NCI-H1092 (cell line): ENCODE measurements at regions not wholly inside any gene's neighbourhood (a gene's known extent, or its start where the extent isn't known, plus 50 kb on each side); places are given as distances from the start of the nearest gene placed in this dataset.

Experiments used
- DNase-seq: peaks from one replicate; lab custom pipeline; 2025; lab: John Stamatoyannopoulos, UW

DNA sequence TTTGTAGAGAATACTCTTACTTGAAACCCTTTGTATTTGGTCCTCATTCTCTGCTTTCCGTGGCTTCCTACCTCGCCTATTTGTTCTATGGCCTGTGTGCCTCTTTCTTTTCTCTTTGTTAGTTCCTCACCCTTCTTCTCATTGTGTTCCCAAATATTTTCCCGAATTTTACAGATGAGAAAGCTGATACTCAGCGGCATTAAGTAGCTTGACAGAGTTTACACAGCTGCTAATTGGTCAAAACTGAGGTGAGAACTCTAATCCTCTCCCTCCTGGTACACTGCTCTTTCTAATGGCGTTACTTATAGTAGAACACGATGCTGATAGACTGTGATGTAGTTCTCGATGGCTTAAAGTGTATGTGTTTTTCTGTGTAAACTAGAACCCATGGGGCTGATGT lies 80.7 kb upstream of the HDAC9 start:
- no peak for DNase-seq

DNA sequence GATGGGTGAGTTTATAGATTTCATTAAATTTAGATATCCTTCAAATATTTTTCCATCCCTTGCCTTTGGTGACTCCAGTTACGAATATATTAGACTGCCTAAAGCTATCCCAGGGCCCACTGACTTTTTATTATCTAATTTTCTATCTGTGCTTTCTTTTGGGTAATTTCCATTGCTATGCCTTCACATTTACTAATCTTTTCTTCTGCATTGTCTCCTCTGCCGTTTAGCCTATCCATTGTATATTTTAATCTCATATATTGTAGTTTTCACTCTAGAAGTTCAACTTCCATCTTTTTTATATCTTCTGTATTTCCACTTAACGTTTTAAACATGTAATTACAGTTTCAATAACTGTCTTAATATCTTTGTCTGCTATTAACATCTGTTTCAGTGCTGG lies 78.6 kb upstream of the HDAC9 start:
- DNase-seq: no peak

GRCh38 chr7:18419456-18419855 lies 76.1 kb upstream of the HDAC9 start:
- no peak for DNase-seq

DNA sequence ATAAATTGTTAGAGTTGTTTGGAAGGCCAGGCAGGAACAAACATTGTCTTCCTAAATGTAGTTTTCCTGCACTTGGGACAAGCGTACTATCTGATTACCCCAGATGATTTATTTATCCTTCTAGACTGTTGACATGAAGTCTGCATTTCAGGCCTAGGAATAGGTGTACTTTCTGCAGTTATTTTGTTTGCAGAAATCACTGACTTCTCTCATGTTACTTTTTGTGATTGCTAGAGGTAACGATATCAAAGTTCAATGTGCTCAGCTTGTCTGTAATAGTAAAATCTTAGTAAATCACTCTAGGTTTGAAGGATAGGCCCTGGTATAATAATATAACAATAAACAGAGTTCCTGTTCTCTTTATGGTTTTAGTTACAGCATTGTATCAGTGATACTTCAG lies 75.4 kb upstream of the HDAC9 start:
- no peak for DNase-seq

GRCh38 chr7:18420748-18421147 lies 74.8 kb upstream of the HDAC9 start:
- no peak for DNase-seq

DNA sequence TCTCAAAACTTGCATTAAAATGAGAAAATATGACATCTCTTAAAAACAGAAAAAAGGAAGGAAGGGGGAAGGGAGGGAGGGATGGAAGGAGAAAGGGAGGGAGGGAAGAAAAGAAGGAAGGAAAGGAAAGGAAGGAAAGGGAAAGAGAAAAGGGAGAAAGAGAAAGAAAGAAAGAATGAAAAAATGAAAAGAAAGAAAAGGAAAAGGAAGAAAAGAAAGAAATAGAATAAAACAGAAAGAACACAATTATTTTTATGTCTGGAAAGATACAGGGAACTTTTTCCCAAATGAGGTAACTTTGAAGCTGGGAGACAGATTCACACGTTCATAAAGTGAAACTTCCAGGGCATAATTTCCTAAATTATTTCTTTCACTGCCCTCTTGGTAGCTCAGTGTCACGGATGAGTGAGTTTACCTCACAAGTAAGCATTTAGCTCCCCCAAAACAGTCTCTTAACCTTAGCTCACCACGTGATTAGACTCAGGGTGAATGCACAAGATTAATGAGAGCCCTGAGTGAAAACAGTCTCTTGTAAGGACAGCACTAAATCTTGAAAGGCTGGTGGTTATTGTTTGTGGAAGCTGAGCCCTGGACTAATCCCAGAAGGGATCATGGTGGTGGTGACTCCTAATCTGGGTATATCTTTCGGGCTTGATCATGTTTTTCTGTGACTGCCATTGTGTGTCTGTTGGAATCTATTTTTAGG lies 74.1 kb upstream of the HDAC9 start:
- no peak for DNase-seq

- no peak for DNase-seq
Measured at GRCh38 chr7:18425227-18425626, 70.3 kb upstream of the HDAC9 start.

DNA sequence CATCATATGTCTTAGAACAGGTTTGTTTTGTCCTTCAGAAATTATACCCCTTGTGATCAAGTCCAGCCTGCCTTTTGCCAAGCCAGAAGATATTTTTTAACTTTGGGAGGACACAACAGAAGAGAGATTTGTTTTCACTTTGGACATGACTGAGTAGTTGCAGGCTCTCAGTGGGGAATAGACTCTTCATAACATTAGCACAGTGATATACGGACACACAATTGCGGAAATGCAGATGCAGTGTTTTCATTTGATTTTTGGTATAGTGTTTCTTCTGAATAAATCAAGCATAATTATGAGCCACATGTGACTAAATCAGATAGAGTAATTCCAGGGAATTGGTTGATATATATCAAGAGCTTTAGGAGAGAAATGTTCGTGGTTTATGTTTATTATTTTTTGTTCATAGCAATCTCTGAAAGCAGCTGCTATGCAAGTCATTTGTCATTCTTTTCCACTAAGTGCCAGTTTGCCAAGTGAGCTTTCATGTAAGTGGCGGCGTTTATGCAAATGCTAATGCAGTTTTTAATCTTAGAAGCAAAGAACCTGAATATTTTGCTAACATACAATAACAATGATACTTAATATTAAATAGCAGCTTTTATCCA lies 69.6 kb upstream of the HDAC9 start:
- DNase-seq: no peak

GRCh38 chr7:18426564-18427226 lies 68.9 kb upstream of the HDAC9 start:
- DNase-seq: no peak

- DNase-seq: no peak
Measured at GRCh38 chr7:18429547-18429946, 66.0 kb upstream of the HDAC9 start.

GRCh38 chr7:18430810-18431209 lies 64.7 kb upstream of the HDAC9 start:
- no peak for DNase-seq

GRCh38 chr7:18434171-18434570 lies 61.4 kb upstream of the HDAC9 start:
- no peak for DNase-seq

DNA sequence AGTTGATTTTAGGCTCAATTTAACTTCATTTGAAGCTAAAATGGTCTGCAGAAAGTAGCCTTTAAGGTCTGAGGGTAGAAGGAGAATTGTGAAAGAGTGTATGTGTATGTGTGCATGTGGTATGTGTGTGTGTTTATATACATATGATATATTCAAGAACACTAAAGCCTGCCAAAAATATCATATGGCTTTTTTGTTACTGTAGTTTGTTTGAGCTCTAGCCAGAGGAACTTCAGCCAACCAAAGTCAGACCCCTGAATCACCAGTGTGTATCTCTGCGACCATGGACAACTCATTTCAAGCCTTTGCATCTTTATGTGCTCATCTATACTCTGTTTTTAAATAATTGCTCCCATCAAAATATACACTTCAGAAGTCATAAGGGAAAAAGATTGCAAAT lies 58.4 kb upstream of the HDAC9 start:
- DNase-seq: no peak

DNA sequence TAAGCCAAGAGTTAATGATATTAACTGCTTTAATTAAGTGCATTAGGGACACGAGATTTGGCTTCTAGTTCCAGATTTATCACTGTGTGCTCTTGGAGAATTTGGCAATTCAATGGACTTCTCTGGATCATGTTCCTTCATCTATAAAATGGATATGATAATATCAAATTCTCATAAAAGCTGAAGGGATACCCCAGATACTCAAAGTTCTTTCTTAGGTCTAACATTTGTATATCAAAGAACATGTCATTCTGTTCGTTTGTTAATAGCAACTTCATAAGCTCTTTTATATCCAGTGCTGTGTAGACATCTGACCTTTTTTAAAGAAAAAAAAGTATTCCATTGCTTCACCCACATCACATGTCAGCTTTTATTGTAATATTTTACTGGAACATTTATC lies 54.6 kb upstream of the HDAC9 start:
- no peak for DNase-seq

- DNase-seq: no peak
Measured at GRCh38 chr7:18444826-18445225, 50.7 kb upstream of the HDAC9 start.

DNA sequence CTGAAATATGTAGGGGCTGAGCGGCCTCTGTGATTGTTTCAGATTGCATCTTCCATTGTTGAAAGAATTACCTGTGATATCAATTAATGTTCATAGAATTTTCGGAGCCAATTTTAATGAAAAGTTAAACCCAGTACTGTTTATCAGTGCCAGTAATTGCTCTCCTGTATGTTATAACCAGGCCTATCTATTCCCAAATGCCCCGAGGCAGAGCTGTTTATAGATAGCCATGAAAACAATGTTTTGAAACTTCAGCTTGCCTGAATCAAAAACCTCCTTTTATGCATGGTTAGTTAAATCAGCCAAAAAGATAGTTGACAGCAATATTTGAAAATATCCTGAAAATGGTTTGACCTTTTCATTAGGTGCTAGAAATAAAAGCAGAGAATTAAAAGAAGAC lies 50.1 kb upstream of the HDAC9 start:
- DNase-seq: no peak
